Middle frontal gyrus (tissue), 1 donor: ENCODE measurements at regions not wholly inside any gene's neighbourhood (a gene's known extent, or its start where the extent isn't known, plus 50 kb on each side); places are given as distances from the start of the nearest gene placed in this dataset.
"Not testable (repeated sequence)": the region's sequence is repeated elsewhere in the genome, so short reads cannot be mapped to it uniquely, and the experiment has no call there.

Source experiments
- DNase-seq: peaks from one replicate; pipeline ENCODE4 v3.0.0-alpha.2; 2015; ENCODE audit warnings: low spot score; ENCODE audit errors: extremely low spot score

GRCh38 chr1:244318512-244318911 is 133.2 kb downstream of the ADSS2 start:
- DNase-seq: no peak

GRCh38 chr1:244319283-244320132 is 132.2 kb downstream of the ADSS2 start:
- DNase-seq: no peak

GRCh38 chr1:244322181-244322580 is 129.5 kb downstream of the ADSS2 start:
- DNase-seq: no peak

GRCh38 chr1:244322791-244323521 is 128.8 kb downstream of the ADSS2 start:
- DNase-seq: no peak

- no peak for DNase-seq
Observed at GRCh38 chr1:244324176-244324883, 127.4 kb downstream of the ADSS2 start.

GRCh38 chr1:244325056-244325758 is 126.5 kb downstream of the ADSS2 start:
- DNase-seq: no peak

- no peak for DNase-seq
Observed at GRCh38 chr1:244326757-244327156, 125.0 kb downstream of the ADSS2 start.

- DNase-seq: no peak
Observed at GRCh38 chr1:244327533-244327932, 124.2 kb downstream of the ADSS2 start.

GRCh38 chr1:244328476-244328875 is 123.2 kb downstream of the ADSS2 start:
- DNase-seq: no peak

- no peak for DNase-seq
Observed at GRCh38 chr1:244329591-244330317, 122.0 kb downstream of the ADSS2 start.

GRCh38 chr1:244330318-244330625 is 121.4 kb downstream of the ADSS2 start:
- no peak for DNase-seq

- not testable (repeated sequence) for DNase-seq
Observed at GRCh38 chr1:244332761-244333160, 118.9 kb downstream of the ADSS2 start.

- DNase-seq: not testable (repeated sequence)
Observed at GRCh38 chr1:244334315-244334714, 117.4 kb downstream of the ADSS2 start.

GRCh38 chr1:244334842-244335241 is 116.9 kb downstream of the ADSS2 start:
- not testable (repeated sequence) for DNase-seq

- no peak for DNase-seq
Observed at GRCh38 chr1:244335456-244335855, 116.3 kb downstream of the ADSS2 start.

- DNase-seq: no peak
Observed at GRCh38 chr1:244336232-244336899, 115.3 kb downstream of the ADSS2 start.

GRCh38 chr1:244337839-244338238 is 113.9 kb downstream of the ADSS2 start:
- DNase-seq: no peak

- DNase-seq: no peak
Observed at GRCh38 chr1:244339073-244339692, 112.5 kb downstream of the ADSS2 start.

- DNase-seq: no peak
Observed at GRCh38 chr1:244339776-244340175, 111.9 kb downstream of the ADSS2 start.

- no peak for DNase-seq
Observed at GRCh38 chr1:244340396-244340795, 111.3 kb downstream of the ADSS2 start.
